22Rv1 (cell line): ENCODE measurements at regions not wholly inside any gene's neighbourhood (a gene's known extent, or its start where the extent isn't known, plus 50 kb on each side); places are given as distances from the start of the nearest gene placed in this dataset.

Experiments
- CTCF ChIP-seq: fragments of 450-650 bp; IDR thresholded peaks from 2 replicates; pipeline ENCODE4 v1.5.1; 2017; ENCODE audit warnings: mild to moderate bottlenecking
- ZFX ChIP-seq: fragments of 450-650 bp; IDR thresholded peaks from 2 replicates; pipeline ENCODE4 v1.6.1; 2017; ENCODE audit warnings: antibody characterized with exemption, borderline replicate concordance

GRCh38 chr3:20776692-20777091, 590.7 kb upstream of the SGO1 start:
- TF ChIP-seq CTCF, result no peak
- TF ChIP-seq ZFX, result no peak
